HEK293 (cell line): ENCODE measurements at regions not wholly inside any gene's neighbourhood (a gene's known extent, or its start where the extent isn't known, plus 50 kb on each side); places are given as distances from the start of the nearest gene placed in this dataset.

Experiments
- BCL11A ChIP-seq: fragments of 450-650 bp; formaldehyde crosslinking; IDR thresholded peaks from 2 replicates; pipeline ENCODE4 v1.5.1; 2016; ENCODE audit warnings: low read depth, missing biosample characterization, missing genetic modification characterization
- CTCF ChIP-seq: fragments of 450-650 bp; formaldehyde crosslinking; IDR thresholded peaks from 2 replicates; pipeline ENCODE4 v1.5.1; 2016; ENCODE audit warnings: missing biosample characterization, missing genetic modification characterization
- PRDM10 ChIP-seq: fragments of 450-650 bp; formaldehyde crosslinking; IDR thresholded peaks from 2 replicates; pipeline ENCODE4 v1.5.1; 2016; ENCODE audit warnings: missing biosample characterization, missing genetic modification characterization
- ZBTB49 ChIP-seq: fragments of 450-650 bp; formaldehyde crosslinking; IDR thresholded peaks from 2 replicates; pipeline ENCODE4 v1.5.1; 2016; ENCODE audit warnings: missing biosample characterization, missing genetic modification characterization, low read depth
- ZNF174 ChIP-seq: fragments of 450-650 bp; formaldehyde crosslinking; IDR thresholded peaks from 2 replicates; pipeline ENCODE4 v1.5.0; 2017; ENCODE audit warnings: missing biosample characterization, mild to moderate bottlenecking, missing genetic modification characterization
- ZNF335 ChIP-seq: fragments of 450-650 bp; formaldehyde crosslinking; conservative IDR thresholded peaks from 2 replicates; pipeline ENCODE4 v1.5.1; 2016; ENCODE audit warnings: missing biosample characterization, missing genetic modification characterization
- ZNF449 ChIP-seq: fragments of 450-650 bp; formaldehyde crosslinking; IDR thresholded peaks from 2 replicates; pipeline ENCODE4 v1.5.1; 2017; ENCODE audit warnings: missing biosample characterization, mild to moderate bottlenecking, missing genetic modification characterization, moderate library complexity
- ZNF785 ChIP-seq: fragments of 450-650 bp; formaldehyde crosslinking; IDR thresholded peaks from 2 replicates; pipeline ENCODE4 v1.5.1; 2016; ENCODE audit warnings: missing biosample characterization, missing genetic modification characterization

GRCh38 chr1:191306916-191307315 lies 829.3 kb upstream of the BRINP3 start:
- TF ChIP-seq ZNF335 (tag by site-specific recombination) (no peak), BCL11A (tag by site-specific recombination) (no peak), PRDM10 (no peak), ZNF174 (tag by site-specific recombination) (no peak), CTCF (tag by site-specific recombination) (no peak), ZNF449 (tag by site-specific recombination) (no peak), ZBTB49 (tag by site-specific recombination) (no peak), ZNF785 (tag by site-specific recombination) (no peak)
